ENCODE measurements at regions not wholly inside any gene's neighbourhood (a gene's known extent, or its start where the extent isn't known, plus 50 kb on each side); places are given as distances from the start of the nearest gene placed in this dataset.

DNA sequence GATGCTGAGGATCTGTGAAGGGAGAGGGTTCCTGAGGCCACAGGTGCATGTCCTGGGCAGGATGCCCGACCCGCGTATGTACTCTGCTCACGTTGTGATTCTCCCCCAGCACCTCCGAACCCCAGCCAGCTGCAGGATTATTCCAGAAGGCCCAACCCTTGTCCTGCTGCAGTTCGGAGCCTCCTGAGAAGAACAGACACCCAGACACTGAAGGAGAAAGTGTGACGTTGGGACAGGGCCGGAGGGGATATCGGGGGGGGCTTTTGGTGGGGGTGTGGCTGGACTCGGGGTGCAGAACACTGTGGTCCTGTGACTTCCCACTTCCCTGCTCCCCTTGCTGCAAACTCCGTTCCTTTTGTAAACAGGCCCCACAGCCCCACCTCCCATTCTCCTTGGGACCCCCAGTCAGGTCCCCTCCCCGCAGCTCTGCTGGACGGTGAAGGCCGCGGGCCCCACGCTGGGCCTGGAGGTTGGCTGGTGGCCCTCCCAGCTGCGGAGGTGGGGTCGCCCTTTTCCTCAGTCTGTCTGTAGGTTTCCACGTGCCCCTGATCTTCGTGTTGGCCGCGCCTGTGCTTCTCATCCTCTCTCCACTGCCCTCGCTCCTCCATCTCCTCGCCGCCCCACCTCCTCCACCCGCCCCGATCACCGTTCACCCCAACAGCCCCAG, 83.0 kb upstream of the ADRA2C start:
- DNase-seq: no peak

DNA sequence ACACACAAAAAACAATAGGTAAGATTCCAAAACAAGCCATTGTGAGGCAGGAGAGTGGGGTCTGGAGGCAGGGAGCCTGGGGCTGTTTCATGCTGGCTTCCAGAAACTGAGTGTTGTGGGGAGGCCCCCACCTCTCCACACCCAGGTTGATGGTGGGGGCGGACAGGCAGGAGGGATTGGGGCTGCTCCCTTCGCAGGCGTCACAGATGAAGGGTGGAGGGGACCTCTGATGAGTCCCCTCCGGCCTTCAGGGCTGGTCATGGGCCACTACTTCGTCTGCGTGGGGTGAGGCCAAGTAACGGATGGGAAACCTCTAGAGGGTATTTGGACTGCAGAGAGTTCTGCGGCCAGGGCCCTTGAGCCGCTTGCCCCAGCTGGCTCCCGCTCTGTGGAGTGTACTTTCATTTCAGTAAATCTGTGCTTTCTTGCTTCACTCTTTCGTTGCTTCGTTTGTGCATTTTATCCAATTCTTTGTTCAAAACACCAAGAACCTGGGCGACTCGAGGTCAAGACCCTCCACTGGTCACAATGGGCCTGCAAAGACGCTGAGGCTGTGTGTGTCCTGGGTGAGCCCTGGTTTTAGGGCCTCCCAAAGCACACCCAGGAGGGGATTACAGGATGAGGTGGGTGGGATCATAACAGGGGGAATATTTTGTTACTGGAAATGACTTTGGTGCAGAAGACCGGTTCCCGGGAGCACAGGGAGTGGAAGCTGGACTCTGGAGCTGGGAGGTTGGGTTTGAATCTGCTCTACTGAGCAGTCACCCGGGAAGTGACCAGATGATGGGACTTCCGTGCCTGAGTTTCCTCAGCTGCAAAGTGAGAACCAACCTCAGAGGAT, 83.7 kb upstream of the ADRA2C start:
- DNase-seq: no peak

DNA sequence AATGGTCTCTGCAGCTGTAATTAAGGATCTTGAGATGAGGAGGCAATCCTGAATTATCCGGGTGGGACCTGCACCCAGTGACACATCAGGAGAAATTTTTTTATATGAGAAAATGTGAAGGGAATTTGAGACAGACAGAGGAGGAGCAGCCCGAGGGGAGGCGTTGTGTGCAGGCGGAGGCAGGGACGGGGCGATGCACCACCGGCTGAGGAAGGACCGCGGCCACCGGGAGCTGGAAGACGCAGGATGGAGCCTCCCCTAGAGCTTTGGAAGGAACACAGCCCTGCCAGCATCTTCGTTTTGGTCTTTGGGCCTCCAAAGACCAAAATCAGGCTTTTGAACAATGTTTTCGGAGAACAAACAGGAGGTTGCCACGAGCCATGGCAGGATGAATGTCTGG, 85.0 kb upstream of the ADRA2C start:
- no peak for DNase-seq

- DNase-seq: no peak
Observed at GRCh38 chr4:3680656-3681055, 85.5 kb upstream of the ADRA2C start.

- no peak for DNase-seq
Observed at GRCh38 chr4:3679851-3680311, 86.3 kb upstream of the ADRA2C start.

DNA sequence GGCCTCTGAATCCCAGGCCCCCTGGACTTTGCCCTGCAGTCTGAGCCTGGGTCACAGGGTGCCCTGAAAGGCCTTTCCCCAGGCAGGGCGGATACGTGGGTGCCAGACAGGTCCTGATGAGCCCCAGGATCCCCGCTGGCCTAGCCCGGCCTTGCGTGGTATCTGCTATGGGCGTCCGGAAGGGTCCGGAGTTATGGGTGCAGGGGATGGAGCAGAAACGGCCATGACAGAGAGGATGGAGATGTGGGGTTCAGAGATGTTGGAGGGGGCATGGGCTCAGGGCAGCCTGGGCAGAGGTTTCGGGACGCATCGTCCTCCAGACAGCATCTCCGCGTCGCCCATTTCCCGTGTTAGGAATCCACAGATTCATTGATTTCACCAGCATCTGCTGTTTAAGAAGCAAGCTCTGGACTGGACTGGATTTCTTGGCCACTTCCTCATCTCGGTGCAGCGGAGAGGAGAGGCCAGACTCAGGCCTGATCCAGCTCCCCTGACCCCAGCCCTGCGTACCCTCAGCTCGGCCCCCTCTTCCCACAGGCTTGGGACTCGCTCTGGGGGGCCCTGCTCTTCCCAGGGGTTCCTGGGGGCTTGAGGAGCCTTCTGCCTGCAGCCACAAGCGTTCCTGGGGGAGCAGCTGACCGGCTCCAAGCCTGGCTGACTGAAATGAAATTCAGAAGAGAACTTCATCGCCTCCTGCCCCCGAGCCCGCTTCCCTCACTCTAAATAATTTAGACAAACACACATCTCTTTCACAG, 86.9 kb upstream of the ADRA2C start:
- no peak for DNase-seq

GRCh38 chr4:3677748-3678070, 88.5 kb upstream of the ADRA2C start:
- no peak for DNase-seq

GRCh38 chr4:3676907-3677747, 89.1 kb upstream of the ADRA2C start:
- no peak for DNase-seq

GRCh38 chr4:3676196-3676595, 90.0 kb upstream of the ADRA2C start:
- DNase-seq: no peak

GRCh38 chr4:3675251-3676115, 90.7 kb upstream of the ADRA2C start:
- DNase-seq: no peak

DNA sequence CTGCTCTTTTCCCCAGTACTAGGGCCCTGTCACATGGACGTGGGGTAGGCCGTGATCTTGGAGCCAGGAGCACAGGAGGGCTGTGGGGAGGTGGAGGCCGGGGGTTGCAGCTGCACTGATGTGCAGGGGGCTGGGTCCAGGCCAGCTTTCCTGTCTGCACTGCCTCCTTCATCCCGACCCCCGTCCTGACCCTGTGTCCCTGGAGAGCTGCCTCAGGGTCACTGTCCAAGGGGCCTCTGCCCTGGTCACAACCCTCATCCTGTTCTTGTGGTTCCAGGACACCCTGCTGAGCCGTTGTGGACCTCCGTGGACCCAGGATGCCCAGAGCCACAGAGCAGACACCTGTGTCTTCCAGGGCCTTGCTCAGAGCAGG, 91.7 kb upstream of the ADRA2C start:
- no peak for DNase-seq

DNA sequence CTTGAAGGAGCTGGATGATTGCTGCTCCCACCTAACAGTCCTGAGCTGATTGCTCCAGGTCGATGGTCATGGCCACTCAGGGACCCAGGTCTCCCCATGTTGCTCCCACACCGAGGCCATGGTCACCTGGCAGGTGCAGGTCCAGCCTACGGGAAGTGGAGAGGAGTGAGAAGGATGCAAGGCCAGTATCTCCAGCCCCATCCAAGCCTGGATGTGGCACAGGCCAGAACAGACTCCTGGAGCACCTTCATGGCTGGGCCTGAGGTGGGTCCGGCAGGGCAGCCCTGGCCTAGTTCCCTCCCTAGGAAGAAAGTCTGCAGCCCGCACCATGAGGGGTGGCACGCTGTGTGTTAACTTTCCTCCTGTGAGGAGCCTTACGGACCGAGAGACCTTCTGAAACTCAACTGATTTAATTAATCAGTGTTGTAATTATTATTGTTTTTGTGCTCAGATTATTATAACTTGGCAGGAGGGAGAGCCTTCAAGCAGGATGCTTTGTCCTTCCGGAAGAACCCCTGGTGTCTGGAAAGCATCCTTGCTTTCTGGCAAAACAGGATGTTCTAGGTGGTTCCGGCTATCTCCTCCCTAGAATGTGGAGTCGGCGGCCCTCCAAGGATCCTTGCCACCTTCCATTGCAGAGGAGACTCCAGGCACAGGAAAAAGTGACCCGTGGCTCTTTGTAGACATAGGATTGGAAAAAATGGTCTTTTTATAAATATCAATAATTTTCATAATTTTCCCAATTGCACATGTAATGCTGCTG, 92.3 kb upstream of the ADRA2C start:
- no peak for DNase-seq

- no peak for DNase-seq
Observed at GRCh38 chr4:3673176-3673575, 93.0 kb upstream of the ADRA2C start.

- no peak for DNase-seq
Observed at GRCh38 chr4:3672465-3672831, 93.7 kb upstream of the ADRA2C start.

DNA sequence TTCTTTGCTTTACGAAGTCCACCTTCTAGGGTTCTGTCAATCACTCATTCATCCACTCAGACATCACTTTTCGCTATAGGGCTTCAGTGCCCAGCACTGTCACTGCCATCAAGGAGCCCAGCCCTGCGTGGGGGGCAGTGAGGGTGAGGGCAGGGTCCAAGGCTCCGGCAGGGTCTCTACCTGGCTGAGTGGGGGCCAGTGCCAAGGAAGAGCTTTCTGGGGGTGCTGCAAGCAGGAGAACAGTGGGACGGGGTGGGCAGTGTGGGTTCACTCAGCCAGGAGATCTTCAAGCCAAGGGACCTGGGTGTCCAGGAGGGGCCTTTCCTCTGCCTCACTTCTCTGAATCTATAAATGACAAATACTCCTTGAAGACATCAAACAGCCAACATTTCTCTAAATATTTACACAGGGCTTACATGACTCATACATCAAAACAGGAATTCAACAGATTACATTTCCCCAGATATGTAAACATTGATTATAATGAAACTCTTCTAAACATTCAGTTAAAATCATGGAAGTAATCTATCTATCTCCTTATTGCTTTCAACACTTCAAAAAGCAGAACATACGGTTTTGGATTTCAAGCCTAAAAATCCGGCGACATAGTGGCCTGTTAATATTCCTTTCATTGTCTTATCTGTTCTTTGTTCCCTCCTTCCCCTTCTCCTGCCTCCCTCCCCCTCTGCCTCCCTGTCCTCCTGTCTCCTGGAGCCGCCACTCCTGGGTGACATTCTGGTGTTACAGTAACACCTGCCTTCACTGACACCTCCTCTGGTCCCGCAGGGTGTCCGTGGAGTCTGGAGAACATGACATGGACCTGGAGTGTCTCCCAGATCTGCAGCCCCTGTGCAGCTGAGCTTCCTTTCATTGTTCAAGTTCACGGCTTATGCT, 94.4 kb upstream of the ADRA2C start:
- DNase-seq: no peak

DNA sequence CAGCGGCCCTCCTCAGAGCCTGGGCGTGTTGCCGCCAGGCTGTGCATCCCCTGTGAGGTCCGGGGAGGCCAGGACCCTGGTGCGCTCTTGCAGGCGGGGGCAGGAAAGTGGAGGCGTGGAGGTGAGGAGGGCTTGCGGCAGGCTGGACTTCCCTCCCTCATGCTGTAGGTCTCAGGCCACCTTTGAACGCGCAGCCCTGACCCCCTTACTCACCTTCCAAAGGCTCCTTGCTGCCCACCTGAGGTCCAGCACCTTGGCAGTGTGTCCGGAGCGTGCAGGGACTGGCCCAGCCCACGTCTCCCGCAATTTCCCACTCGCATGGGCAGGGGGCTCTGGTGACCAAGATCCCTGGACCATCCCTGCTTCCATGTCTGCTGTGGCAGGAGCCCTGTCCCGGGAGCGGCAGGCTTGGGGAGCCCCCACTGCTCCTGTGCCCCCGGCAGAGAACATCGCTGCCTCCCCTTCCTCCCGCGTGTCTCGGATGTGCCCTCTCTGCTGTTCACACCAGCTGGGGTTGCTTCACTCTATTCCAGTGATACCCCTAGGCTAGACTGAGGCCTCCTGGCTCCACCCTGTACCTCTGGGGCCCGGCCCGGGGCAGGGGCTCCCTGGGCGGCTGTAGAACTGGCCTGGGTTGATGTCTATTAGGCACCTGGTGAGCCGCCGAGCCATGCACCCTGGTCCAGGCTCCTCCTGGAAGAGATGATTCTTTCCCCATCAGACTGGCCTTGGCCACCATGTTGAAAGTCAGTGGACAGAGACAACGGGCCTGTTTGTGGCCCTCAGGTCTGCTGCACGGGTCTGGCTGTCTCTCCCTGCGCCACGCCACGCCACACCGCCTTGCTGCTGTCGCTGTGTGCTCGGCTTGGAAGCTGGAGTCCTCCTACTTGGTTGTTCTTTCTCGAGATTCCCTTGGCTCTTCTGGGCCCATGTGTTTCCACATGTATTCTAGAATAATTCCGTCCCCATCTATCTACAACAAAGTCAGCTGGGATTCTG, 95.4 kb upstream of the ADRA2C start:
- DNase-seq: no peak

GRCh38 chr4:3669553-3669949, 96.6 kb upstream of the ADRA2C start:
- no peak for DNase-seq

- DNase-seq: no peak
Observed at GRCh38 chr4:3668825-3669552, 97.2 kb upstream of the ADRA2C start.

Data from NCI-H226 (cell line).